ENCODE measurements at regions not wholly inside any gene's neighbourhood (a gene's known extent, or its start where the extent isn't known, plus 50 kb on each side); places are given as distances from the start of the nearest gene placed in this dataset.

DNA sequence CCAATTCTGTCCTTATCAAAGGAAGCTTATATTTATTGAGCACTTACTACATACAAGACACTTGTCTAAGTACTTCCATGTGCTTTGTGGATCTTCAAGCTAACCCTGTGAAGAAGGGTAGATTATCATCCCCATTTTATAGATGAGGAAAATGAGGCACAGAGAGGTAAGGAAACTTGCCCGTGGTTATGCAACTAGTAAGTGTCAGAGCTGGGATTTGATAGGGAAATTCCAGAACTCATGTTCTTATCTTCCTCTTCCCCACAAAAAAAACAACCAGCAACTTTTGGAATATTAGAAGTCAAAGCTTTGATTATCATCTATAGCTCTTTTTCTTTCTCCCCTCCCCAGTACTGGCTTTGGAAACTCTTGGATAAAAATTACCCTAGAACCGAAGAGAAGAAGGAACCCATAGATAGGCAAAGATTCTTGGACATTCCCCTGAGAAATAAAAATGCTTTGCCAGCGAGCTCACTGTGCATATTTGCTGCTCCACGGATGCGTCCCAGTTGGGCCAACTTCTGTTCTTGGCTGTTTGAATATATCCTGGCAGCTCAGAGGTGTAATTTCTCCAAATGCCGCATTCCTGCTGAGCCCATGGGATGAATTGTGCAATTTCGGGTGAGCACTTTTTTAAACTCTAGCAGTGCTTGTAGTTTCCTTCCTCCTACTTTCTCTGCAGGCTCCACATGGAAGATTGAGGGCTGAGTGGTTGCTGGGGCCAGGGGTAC, 591.5 kb upstream of the CFAP20DC start:
- no peaks in the 10 kb centered on the region for H3K9me3 Mint-ChIP-seq (ENCODE audit: insufficient read depth)
- CTCF ChIA-PET, result interaction anchor here (1.6 kb wide), 1 partner anchor 169 kb away, joined by 4 read pairs; no protein-coding TSS in a partner anchor
- no peak overlapping the region for H3K27ac Mint-ChIP-seq
- ATAC-seq, result no peak
- H3K4me1 Mint-ChIP-seq (ENCODE audit: low read depth), result no peaks in the 10 kb centered on the region
- POLR2A ChIA-PET, result no interaction called here
- DNase-seq, result no peak
- no peaks in the 10 kb centered on the region for H3K36me3 Mint-ChIP-seq (ENCODE audit: low read depth)
- H3K4me3 Mint-ChIP-seq, result no peak overlapping the region
- peaks cover 11% of the 10 kb centered on the region for H3K27me3 Mint-ChIP-seq (ENCODE audit: low read depth)

DNA sequence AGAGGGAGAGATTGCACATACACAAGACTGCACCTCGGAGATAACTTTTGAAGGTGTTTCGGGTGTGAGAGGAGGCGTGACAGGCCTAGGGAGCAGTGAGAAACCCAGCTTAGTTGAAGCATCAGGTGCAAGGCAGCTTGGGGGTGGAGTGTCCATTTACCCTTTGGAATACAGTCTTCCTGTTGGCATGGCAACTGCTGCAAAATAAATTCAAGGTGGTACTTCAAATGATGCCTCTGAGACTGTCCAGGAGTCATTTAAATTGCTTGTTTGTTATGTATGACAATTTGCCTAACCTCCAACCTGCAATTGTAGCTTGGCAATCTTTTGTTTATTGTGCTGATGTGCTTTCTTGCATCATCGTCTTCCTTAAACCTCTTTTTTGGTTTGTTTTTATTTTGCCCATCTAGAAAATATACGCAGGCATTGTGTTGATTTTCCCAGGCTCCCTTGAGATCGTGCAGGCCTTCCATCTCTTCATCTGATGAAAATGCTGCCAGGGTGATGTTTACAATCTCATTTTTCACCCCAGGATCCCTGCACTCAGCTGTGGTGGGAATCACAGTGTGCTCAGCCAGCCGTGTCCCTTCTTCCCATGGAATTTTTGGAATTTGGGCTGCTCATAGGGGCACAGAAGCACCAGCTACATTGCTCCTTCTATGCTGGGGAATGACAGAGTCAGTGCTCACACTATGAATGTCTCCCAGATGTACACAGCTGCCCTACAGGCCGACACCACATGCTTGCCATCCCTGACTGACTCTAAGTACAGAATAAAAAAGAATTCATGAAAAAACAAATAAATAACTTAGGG, 583.1 kb upstream of the CFAP20DC start:
- Mint-ChIP-seq H3K27me3 (ENCODE audit: low read depth) (no peaks in the 10 kb centered on the region), H3K27ac (no peak overlapping the region), H3K4me1 (ENCODE audit: low read depth) (no peaks in the 10 kb centered on the region), H3K9me3 (ENCODE audit: insufficient read depth) (no peaks in the 10 kb centered on the region), H3K36me3 (ENCODE audit: low read depth) (no peaks in the 10 kb centered on the region), H3K4me3 (no peak overlapping the region)
- no peak for ATAC-seq
- ChIA-PET CTCF (no interaction called here), POLR2A (no interaction called here)
- no peak for DNase-seq

DNA sequence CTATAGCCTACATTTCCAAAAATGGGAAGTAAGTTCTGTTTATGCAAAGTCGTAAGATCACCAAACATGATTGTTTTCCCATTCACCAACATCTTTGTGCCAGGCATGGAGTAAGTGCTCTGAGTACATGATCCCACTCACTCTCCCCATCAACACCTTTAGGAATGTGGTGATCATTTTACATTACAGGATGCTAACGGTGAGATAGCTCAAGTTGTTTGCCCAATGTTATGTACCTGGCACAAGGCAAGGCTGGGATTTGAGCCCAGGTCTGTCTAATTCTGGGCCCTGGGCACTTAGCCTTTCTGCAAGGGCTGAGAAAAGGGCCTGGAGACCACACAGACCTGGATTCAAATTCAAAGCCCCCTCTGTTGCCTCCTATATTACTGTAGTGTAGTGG, 581.7 kb upstream of the CFAP20DC start:
- no peaks in the 10 kb centered on the region for H3K27me3 Mint-ChIP-seq (ENCODE audit: low read depth)
- no peak overlapping the region for H3K4me3 Mint-ChIP-seq
- no peak for ATAC-seq
- ChIA-PET CTCF (no interaction called here), POLR2A (no interaction called here)
- no peak overlapping the region for H3K27ac Mint-ChIP-seq
- no peaks in the 10 kb centered on the region for H3K9me3 Mint-ChIP-seq (ENCODE audit: insufficient read depth)
- no peaks in the 10 kb centered on the region for H3K36me3 Mint-ChIP-seq (ENCODE audit: low read depth)
- no peaks in the 10 kb centered on the region for H3K4me1 Mint-ChIP-seq (ENCODE audit: low read depth)
- DNase-seq, result no peak

DNA sequence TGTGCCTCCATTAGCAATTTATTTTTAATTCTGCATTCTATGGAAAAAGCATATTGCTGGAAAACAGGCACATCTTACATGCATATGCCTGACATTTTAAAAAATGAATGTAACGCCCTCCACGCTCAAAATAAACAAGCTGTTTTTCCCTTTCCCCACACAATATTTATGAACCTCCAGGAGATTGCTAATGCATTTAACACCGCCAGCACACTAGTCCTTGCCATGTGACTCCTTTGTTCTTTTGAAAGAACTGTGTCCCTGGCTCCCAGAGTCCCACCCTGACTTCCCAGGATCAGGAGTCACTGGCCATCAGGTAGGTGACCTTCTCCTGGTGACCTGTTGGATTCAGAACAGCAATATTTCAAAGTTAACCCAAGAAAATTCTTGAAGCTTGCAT, 571.2 kb upstream of the CFAP20DC start:
- Mint-ChIP-seq H3K27ac (no peak overlapping the region), H3K9me3 (ENCODE audit: insufficient read depth) (peaks cover 8% of the 10 kb centered on the region), H3K4me3 (no peak overlapping the region), H3K36me3 (ENCODE audit: low read depth) (no peaks in the 10 kb centered on the region), H3K27me3 (ENCODE audit: low read depth) (peaks cover 6% of the 10 kb centered on the region), H3K4me1 (ENCODE audit: low read depth) (no peaks in the 10 kb centered on the region)
- ATAC-seq (no peak), DNase-seq (no peak)
- ChIA-PET CTCF (no interaction called here), POLR2A (no interaction called here)

DNA sequence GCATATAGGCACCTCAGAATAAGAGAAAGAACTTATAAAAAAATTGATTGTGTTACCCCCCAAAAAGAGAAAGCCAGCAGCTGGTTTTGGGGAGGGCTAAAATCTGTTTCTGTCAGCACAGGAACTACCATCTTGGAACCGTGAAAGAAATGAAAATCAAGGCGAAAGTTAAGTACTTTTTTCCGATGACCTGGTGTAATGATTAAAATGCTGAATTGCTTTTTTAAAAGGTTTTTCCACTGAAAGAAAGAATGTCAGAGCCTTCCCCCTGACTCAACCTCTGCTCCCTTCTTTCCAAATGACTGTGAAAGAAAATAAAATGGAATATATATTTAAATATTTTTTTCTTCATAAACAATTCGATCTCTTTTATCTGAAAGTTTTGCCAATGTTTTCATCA, 570.5 kb upstream of the CFAP20DC start:
- no peak for DNase-seq
- H3K4me1 Mint-ChIP-seq (ENCODE audit: low read depth), result no peaks in the 10 kb centered on the region
- H3K27me3 Mint-ChIP-seq (ENCODE audit: low read depth), result peaks cover 9% of the 10 kb centered on the region
- H3K27ac Mint-ChIP-seq, result no peak overlapping the region
- no peaks in the 10 kb centered on the region for H3K36me3 Mint-ChIP-seq (ENCODE audit: low read depth)
- peaks cover 8% of the 10 kb centered on the region for H3K9me3 Mint-ChIP-seq (ENCODE audit: insufficient read depth)
- no peak for ATAC-seq
- CTCF ChIA-PET, result no interaction called here
- no peak overlapping the region for H3K4me3 Mint-ChIP-seq
- POLR2A ChIA-PET, result no interaction called here

DNA sequence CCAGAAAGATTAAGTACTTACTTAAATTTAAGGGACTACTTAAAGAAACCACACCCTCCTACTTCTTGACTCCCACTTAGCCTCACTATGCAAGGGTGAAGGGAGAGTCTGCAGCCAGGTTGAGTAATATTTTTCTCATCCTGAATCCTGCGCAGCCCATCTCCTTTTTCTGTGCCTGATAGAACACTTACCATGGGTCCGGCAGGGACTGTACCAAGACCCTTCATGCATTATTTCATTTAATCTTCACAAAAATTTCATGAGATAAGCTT, 562.6 kb upstream of the CFAP20DC start:
- ATAC-seq (no peak), DNase-seq (no peak)
- peaks cover 9% of the 10 kb centered on the region for H3K27me3 Mint-ChIP-seq (ENCODE audit: low read depth)
- H3K4me1 Mint-ChIP-seq (ENCODE audit: low read depth), result no peaks in the 10 kb centered on the region
- H3K4me3 Mint-ChIP-seq, result no peak overlapping the region
- POLR2A ChIA-PET, result no interaction called here
- H3K9me3 Mint-ChIP-seq (ENCODE audit: insufficient read depth), result no peaks in the 10 kb centered on the region
- CTCF ChIA-PET, result no interaction called here
- H3K36me3 Mint-ChIP-seq (ENCODE audit: low read depth), result no peaks in the 10 kb centered on the region
- H3K27ac Mint-ChIP-seq, result no peak overlapping the region

DNA sequence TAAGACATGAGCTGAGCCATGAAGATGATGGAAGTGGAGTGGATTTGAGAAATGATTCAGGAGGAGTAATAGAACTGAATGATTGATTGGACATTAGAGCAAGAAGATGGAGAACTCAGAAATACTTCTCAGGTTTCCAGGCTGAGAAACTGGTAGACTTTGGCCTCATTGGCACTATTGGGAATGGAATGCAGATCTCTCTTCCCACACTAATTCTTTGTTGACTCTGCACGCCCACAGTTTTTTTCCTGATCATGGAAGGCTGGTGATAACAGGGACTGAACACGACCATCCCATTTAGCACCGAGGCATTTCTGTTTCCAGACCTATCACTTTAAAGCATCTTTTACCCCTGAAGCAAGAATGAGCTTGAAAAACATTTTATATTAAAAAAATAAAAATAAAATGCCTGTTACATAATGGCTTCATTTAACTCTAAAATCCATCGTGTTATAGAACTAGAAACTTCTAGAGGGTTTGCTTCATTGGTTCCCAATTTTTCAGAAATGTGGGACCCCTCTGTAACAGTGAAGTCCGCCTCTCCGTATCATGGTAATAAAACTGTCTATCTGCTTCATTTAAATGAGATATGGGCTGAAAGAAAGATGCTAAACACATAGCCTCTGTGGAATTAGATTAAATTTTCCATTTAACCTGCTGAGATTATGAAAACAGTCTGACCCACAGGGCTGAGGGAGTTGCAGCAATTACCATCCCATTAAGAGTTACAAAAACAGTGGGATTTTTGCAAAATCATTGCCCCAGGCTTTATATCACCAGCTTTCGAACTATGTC, 562.0 kb upstream of the CFAP20DC start:
- H3K36me3 Mint-ChIP-seq (ENCODE audit: low read depth), result no peaks in the 10 kb centered on the region
- ChIA-PET CTCF (no interaction called here), POLR2A (no interaction called here)

DNA sequence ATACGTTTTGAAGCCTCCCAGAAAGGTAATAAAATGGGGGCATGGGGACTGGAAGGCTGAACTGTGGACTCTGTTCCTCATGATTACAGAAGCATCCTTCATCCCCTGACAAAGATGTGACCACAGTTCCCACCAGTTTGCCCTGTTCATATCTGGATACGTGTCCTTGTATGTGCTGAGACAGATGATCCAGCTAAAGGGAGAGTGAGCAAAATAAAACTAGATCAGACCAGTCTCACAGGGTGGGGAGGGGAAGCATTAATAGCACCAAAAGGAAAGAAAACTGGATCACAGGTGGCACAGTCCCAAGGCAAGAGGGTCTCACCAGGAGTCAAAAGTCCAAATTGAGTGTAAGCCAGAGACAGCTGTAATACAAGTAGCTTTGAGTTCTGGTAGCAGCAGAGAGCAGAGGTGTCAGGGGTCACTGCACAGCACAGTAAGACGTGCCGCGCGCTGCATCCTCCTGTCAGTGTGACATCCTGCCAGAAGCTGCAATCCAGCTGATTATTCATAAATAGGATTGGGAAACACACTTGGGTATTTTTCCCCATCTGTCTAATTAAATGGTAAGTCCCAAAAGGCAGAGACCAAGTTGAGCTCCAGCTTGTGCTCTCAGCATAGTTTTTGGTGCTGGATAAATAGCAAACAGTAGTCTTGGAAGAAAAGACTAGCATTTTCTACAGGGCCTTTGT, 560.0 kb upstream of the CFAP20DC start:
- no peak overlapping the region for H3K27ac Mint-ChIP-seq
- H3K4me1 Mint-ChIP-seq (ENCODE audit: low read depth), result no peaks in the 10 kb centered on the region
- H3K9me3 Mint-ChIP-seq (ENCODE audit: insufficient read depth), result no peaks in the 10 kb centered on the region
- ChIA-PET CTCF (no interaction called here), POLR2A (no interaction called here)
- peaks cover 2% of the 10 kb centered on the region for H3K27me3 Mint-ChIP-seq (ENCODE audit: low read depth)
- no peaks in the 10 kb centered on the region for H3K36me3 Mint-ChIP-seq (ENCODE audit: low read depth)
- no peak overlapping the region for H3K4me3 Mint-ChIP-seq
- ATAC-seq (no peak), DNase-seq (no peak)

More for the DNA sequence above, 562.0 kb upstream of the CFAP20DC start:
- H3K27me3 Mint-ChIP-seq (ENCODE audit: low read depth), result peaks cover 9% of the 10 kb centered on the region
- DNase-seq (no peak), ATAC-seq (no peak)
- no peak overlapping the region for H3K27ac Mint-ChIP-seq
- no peak overlapping the region for H3K4me3 Mint-ChIP-seq
- H3K4me1 Mint-ChIP-seq (ENCODE audit: low read depth), result no peaks in the 10 kb centered on the region
- no peaks in the 10 kb centered on the region for H3K9me3 Mint-ChIP-seq (ENCODE audit: insufficient read depth)

DNA sequence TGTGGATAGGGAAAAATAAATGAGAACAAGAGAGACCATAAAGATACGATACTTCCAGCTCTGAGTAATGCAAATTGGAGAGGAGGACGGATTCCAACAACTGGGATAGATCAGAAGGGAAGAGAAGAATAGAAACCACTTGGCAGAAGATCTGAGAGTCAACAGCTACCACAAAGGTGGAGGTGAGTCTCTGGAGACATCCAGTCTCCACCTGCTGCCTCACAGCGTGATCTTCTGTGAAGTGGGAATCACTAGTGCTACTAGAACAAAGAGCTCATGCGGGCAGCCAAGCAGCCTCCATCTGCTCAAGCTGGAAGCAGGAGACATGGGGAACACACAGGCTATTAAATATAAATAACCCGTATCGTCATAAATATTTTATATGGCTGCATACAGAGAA, 558.5 kb upstream of the CFAP20DC start:
- POLR2A ChIA-PET, result interaction anchor here (1.1 kb wide), 1 partner anchor 249 kb away, joined by 3 read pairs; no protein-coding TSS in a partner anchor

DNA sequence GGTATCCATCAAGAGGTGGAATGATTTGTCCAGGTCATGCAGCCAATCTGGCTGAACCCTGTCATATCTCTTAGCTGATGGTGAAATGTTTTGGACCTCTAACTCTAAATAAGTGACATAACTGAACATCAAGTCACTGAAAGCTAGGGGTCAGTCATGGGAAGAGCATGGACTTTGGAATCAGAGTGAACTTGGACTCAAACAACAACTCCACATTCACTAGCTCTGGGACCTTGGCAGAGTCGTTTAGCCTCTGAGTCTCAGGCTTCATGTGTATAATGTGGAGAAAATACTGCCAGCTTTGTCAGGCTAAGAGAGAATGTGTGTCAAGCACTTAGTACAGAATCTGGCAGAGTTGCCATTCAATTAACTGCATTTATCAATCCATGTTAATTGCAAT, 557.8 kb upstream of the CFAP20DC start:
- CTCF ChIA-PET, result interaction anchor here (0.6 kb wide), 1 partner anchor 1774 kb away, joined by 3 read pairs; no protein-coding TSS in a partner anchor

More for the DNA sequence above, 558.5 kb upstream of the CFAP20DC start:
- Mint-ChIP-seq H3K4me3 (no peak overlapping the region), H3K9me3 (ENCODE audit: insufficient read depth) (no peaks in the 10 kb centered on the region), H3K27me3 (ENCODE audit: low read depth) (peaks cover 2% of the 10 kb centered on the region), H3K4me1 (ENCODE audit: low read depth) (no peaks in the 10 kb centered on the region), H3K36me3 (ENCODE audit: low read depth) (no peaks in the 10 kb centered on the region), H3K27ac (no peak overlapping the region)
- ATAC-seq (no peak), DNase-seq (no peak)
- CTCF ChIA-PET, result no interaction called here

DNA sequence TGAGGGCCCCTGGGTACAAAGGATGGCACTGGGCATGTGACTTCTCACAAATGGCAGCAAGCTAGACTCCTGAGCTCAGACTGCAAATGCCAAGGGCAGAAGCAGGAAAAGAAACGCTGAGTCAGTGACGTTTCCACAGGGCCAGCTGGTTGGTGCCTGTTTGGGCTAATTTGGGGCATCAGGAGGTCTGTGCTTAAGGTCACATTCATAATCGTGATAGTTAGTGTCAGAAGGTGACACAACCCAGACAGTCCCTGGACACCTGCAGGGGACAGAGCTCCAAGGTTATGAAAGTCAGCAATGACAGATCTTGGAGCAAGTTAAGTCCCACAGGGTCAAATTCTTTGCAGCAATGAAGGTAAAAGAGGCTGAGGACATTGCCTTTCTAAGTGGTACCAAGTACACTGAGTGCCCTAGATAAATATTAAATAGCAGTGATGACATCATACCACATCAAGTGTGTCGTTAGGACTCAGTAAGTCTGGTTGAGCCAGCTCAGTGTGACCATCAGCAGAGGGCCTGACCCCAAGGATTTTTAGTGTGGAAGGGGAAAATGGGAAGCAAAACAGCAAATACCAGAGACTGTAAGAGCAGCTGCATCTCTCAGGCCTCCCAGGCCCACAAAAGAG, 556.9 kb upstream of the CFAP20DC start:
- DNase-seq (no peak), ATAC-seq (no peak)
- H3K9me3 Mint-ChIP-seq (ENCODE audit: insufficient read depth), result no peaks in the 10 kb centered on the region
- ChIA-PET CTCF (interaction anchor here (0.6 to 1.7 kb wide), 2 partner anchors 251 to 1775 kb away, joined by 3 to 4 read pairs; no protein-coding TSS in a partner anchor), POLR2A (interaction anchor here (1.1 kb wide), 1 partner anchor 250 kb away, joined by 3 read pairs; no protein-coding TSS in a partner anchor)
- peaks cover 2% of the 10 kb centered on the region for H3K27me3 Mint-ChIP-seq (ENCODE audit: low read depth)
- H3K4me1 Mint-ChIP-seq (ENCODE audit: low read depth), result no peaks in the 10 kb centered on the region
- no peak overlapping the region for H3K27ac Mint-ChIP-seq
- no peaks in the 10 kb centered on the region for H3K36me3 Mint-ChIP-seq (ENCODE audit: low read depth)
- H3K4me3 Mint-ChIP-seq, result no peak overlapping the region

More for the DNA sequence above, 557.8 kb upstream of the CFAP20DC start:
- POLR2A ChIA-PET, result interaction anchor here (1.1 kb wide), 1 partner anchor 249 kb away, joined by 3 read pairs; no protein-coding TSS in a partner anchor
- no peak overlapping the region for H3K27ac Mint-ChIP-seq
- H3K4me1 Mint-ChIP-seq (ENCODE audit: low read depth), result no peaks in the 10 kb centered on the region
- no peaks in the 10 kb centered on the region for H3K9me3 Mint-ChIP-seq (ENCODE audit: insufficient read depth)
- DNase-seq (no peak), ATAC-seq (no peak)
- no peak overlapping the region for H3K4me3 Mint-ChIP-seq
- H3K36me3 Mint-ChIP-seq (ENCODE audit: low read depth), result no peaks in the 10 kb centered on the region
- peaks cover 2% of the 10 kb centered on the region for H3K27me3 Mint-ChIP-seq (ENCODE audit: low read depth)

Measured in activated CD8-positive, alpha-beta T cell treated with anti-CD3 and anti-CD28 coated beads, Interleukin-2, amount 10 ng/mL, durations not matched to agents 7 days and 5 days (primary cell).